GM20000 (cell line): ENCODE measurements at regions not wholly inside any gene's neighbourhood (a gene's known extent, or its start where the extent isn't known, plus 50 kb on each side); places are given as distances from the start of the nearest gene placed in this dataset.

Experiments
- DNase-seq: peaks from one replicate; pipeline ENCODE4 v3.0.0; 2012; ENCODE audit warnings: low spot score
- TF ChIP-seq, protein P1 (sequence below): IDR thresholded peaks from 2 replicates; pipeline ENCODE4 v1.5.1; 2012; ENCODE audit warnings: mild to moderate bottlenecking, control low read depth; ENCODE audit errors: extremely low read depth, missing control alignments

DNA sequence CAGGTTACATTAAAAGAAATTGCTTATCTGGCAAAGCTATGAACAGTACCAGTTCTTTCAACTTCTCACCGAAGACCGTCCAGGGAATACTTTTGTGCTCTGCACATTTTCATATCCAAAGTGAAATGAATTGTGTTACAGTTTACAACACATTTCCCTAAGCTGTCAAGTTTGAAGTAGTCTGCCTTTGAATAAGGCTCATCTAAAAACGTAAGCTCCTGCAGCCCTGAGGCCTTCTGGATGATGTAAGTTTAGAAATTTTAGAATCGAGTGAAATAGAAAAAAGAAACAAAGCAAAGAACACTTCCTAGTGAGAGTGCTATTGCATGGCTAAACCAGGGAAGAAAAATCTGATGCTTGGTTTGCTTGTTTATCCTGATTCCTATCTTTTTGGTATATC lies 653.8 kb downstream of the MMUT start:
- TF ChIP-seq, protein P1, sequence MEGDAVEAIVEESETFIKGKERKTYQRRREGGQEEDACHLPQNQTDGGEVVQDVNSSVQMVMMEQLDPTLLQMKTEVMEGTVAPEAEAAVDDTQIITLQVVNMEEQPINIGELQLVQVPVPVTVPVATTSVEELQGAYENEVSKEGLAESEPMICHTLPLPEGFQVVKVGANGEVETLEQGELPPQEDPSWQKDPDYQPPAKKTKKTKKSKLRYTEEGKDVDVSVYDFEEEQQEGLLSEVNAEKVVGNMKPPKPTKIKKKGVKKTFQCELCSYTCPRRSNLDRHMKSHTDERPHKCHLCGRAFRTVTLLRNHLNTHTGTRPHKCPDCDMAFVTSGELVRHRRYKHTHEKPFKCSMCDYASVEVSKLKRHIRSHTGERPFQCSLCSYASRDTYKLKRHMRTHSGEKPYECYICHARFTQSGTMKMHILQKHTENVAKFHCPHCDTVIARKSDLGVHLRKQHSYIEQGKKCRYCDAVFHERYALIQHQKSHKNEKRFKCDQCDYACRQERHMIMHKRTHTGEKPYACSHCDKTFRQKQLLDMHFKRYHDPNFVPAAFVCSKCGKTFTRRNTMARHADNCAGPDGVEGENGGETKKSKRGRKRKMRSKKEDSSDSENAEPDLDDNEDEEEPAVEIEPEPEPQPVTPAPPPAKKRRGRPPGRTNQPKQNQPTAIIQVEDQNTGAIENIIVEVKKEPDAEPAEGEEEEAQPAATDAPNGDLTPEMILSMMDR: no peak
- no peak for DNase-seq

DNA sequence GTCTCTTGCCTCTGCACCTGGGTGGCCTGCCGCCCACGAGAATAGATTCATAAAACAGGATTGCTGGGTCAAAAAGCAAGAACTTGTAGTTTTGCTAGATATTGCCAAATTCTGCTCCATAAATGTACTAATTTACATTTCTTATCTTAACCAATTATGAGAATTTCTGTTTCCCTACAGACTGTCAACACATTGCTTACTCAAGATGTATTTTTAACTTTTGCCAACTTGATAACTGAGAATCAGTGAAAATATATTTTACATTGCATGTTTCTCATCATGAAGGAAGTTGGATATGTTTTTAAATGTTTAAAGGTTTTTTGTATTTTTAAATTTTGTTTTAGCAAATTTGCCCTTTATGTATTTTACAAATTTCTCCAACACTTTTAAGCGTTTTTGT lies 664.8 kb downstream of the MMUT start:
- TF ChIP-seq, protein P1: no peak
- DNase-seq: no peak

DNA sequence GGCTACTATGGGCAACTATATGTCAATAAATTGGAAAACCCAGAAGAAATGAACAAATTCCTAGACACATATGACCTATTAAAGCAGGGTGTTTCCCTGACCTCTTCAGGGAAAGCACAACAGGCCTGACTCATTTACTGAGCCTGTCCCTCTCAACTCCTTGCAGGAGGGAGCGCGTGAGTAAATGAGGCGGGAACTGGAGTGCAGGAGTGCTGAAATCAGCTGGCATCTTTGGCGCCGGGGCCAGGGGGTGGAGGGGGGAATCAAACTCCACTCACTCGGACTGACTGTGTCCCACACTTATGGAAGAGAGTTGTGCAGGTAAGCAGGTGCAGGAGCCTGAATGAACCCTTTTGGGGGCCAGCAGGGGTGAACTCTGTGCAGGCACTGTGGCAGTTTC lies 671.2 kb upstream of the PTCHD4 start:
- TF ChIP-seq, protein P1: no peak
- DNase-seq: no peak

DNA sequence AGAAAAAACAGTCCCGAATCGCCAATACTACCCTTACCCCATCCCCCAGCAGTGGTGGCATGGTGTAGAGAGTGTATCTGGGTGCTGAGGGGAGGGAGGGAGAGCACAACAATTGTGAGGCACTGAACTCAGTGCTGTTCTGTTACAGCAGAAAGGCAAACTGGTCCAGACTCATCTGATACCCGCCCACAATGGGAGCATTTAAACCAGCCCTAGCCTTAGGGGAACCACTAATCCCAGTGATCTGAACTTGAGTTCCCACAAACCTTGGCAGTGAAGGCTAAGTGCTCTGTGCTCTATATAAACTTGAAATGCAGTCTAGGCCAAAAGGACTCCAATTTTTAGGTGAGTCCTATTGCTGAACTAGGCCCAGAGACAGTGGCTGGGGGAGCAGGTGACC lies 666.4 kb upstream of the PTCHD4 start:
- no peak for DNase-seq
- TF ChIP-seq, protein P1: no peak

DNA sequence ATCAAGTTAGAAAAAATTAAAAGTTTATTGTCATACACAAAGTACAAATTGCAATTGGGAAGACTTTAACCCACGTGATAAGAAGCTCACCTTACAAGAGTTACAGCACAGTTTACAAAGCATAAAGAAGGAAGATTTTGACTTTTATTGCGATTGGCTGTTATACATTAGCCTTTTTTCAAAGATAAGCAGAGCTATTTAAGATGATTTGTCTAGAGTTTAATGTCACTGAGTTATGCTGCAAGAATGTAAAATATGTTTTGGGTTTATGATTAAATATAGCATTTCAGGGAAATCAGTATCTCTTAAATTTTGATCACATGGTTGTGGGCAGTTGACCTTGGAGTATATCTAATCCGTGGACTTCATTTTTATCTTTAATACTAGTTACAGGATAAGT lies 664.2 kb upstream of the PTCHD4 start:
- TF ChIP-seq, protein P1: no peak
- DNase-seq: no peak

DNA sequence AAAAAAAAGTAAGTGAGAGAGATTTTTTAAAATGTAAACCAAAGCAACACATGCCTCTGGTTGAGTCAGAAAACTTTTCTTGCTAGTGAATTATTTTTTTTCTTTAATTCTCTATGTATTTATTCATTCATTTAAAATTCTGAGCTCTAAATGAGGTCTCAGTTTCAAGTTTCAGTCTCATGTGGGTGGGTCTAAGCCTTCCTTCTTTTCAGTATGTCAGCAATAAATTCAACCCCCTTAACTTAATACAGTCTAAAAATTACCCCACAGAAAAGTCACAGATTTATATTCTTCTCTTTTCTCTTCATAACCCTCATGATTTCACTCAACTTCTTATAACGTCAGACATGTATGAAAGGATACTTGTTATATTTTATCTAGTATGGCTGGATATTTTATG lies 663.3 kb upstream of the PTCHD4 start:
- no peak for DNase-seq
- TF ChIP-seq, protein P1: no peak

DNA sequence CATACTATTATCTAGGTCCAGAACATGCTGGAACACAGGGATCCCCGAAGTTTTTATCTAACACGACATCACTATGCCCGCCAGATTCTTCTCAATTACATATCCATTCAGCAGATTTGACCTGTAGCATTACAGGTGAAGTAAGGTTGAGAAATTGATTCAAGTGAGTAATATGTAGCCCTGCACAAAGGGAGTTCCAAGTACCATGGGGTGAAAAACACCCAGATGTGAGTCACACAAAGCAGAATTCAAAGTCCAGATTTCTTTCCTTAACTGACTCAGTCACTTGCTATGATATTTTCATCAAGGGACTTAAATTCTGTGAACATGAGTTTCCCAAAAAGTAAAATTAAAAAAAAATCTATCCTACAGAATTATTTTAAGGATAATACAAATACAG lies 655.4 kb upstream of the PTCHD4 start:
- no peak for DNase-seq
- TF ChIP-seq, protein P1: no peak
